Prostate gland (tissue), 2 donors: ENCODE measurements at regions not wholly inside any gene's neighbourhood (a gene's known extent, or its start where the extent isn't known, plus 50 kb on each side); places are given as distances from the start of the nearest gene placed in this dataset.

Experiments
- CTCF ChIP-seq, 4 experiments: fragments of 200-600 bp in 2 of 4; fragments of 450-650 bp in 2 of 4; sonication (generic) in 2 of 4; IDR thresholded peaks; 1 replicate in 3 of 4; 2 replicates in 1 of 4; pipeline ENCODE4 v1.5.1; 2016 to 2019; ENCODE audit warnings: antibody characterized with exemption in 4 of 4, mild to moderate bottlenecking in 2 of 4, moderate library complexity in 2 of 4
- POLR2AphosphoS5 ChIP-seq: sonication (generic); formaldehyde crosslinking; IDR thresholded peaks from one replicate; pipeline ENCODE4 v1.6.1; 2017; ENCODE audit warnings: antibody characterized with exemption

DNA sequence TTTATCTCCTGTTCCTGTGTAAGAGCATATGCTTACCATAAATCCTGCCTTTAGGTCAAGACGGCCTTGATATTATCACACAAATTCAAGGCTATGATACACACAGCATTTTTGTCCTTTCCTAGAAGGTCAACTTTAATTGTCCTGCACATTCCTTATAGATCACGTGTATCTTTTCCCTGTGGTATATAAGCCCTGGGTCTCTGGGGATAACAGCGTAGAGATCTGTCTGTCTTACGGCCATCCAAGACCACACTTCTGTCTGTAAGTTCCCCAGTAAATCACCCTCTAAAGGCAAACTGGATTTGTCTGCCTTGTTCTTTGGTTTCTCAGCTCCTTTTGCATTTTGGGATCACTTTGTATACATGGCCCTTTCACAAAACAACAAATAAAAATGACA is 69.5 kb upstream of the TCL1B start:
- no peak for TF ChIP-seq CTCF (IDR thresholded peaks at IDR 0.05)
- no peak for TF ChIP-seq POLR2AphosphoS5
